HG02885 (cell line): ENCODE measurements at regions not wholly inside any gene's neighbourhood (a gene's known extent, or its start where the extent isn't known, plus 50 kb on each side); places are given as distances from the start of the nearest gene placed in this dataset.

Experiments used
- ATAC-seq: cut with Tn5 transposase; IDR thresholded peaks from one replicate; pipeline ENCODE4 v1.9.1; 2021; ENCODE audit warnings: mild to moderate bottlenecking; ENCODE audit not compliant: unreplicated experiment, poor library complexity

DNA sequence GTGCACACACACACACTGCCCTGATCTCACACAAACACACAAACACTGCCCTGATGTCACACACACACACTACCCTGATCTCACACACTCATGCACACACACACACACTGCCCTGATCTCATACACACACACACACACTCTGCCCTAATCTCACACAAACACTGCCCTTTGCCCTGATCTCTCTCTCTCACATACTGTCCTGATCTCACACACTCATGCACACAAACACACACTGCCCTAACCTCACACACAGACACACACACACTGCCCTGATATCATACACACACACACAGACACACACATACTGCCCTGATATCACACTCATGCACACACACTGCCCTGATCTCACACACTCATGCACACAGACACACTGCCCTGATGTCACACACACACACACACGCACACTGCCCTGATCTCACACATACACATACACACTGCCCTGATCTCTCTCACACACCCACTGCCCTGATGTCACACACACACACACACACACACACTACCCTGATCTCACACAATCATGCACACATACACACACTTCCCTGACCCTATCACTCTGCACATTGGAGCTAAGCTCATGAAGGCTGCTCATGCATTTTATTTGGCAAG is 97.6 kb upstream of the DIO3 start:
- ATAC-seq, result no peak

DNA sequence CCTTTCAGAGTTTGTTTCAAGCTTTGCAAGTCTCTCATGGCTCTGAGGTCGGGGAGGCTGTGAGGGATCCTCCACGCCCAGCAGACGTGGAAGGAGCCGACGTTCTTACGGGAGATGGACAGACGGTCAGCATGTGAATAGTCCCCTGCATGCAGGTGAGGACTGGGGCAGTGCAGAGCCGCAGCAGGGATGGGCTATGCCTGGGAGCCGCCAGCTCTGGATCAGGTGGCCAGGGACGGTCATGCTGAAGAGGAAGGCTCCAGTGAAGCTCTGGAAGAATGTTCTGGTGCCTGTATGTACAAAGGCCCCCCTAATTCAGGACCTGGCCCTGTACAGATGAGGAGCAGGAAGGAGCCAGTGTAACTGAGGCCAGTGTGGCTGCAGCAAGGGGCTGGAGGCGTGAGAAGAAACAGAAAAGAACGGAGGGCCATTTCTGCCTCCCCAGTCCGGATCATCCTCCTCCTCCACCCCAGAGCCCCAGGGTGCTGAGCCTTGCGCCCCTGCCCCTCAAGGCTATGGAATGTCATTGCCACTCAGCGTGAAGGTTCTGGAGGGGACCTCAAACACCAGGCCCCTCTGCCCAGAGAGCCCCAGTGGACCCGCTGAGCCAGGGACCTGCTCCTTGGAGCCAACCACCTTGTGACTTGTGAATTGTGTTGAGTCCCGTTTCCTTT is 96.8 kb upstream of the DIO3 start:
- no peak for ATAC-seq

DNA sequence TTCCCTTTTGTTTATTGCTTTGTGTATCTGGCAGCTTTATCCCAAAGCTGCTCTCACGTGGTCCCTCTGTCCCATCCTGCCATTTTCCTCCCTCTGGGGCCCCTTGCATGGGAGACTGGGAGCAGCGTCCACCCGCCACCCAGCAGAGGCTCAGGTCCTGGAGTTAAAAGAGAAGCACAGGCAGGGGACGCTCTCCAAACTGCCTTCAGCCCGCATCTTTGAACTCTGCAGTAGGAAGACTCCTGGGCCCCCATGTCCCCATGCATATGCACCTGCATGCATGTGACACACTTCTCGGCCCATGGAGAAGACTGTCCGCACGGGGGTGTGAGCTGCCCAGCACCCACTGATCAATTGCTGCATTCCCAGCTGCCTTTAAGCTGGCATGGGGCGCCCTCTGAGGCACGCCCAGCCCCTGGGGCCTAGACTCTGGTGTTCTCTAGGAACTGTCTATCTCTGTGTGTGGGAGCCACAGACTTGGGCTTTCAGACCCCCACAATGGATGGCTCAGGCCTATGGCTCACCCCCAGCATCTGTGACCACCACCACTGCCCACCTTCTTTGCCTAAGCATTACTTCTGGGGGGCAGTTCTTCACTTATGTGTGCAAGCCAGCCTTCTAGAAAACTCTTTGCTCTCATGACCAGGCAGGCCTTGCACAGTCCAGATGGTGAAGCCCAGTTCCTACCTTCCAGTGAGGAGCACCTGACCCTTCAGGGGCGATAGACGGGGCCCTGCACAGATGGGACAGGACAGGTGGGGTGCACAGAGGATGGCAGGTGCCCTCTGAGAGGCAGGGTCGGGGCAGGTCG is 96.1 kb upstream of the DIO3 start:
- ATAC-seq, result no peak

DNA sequence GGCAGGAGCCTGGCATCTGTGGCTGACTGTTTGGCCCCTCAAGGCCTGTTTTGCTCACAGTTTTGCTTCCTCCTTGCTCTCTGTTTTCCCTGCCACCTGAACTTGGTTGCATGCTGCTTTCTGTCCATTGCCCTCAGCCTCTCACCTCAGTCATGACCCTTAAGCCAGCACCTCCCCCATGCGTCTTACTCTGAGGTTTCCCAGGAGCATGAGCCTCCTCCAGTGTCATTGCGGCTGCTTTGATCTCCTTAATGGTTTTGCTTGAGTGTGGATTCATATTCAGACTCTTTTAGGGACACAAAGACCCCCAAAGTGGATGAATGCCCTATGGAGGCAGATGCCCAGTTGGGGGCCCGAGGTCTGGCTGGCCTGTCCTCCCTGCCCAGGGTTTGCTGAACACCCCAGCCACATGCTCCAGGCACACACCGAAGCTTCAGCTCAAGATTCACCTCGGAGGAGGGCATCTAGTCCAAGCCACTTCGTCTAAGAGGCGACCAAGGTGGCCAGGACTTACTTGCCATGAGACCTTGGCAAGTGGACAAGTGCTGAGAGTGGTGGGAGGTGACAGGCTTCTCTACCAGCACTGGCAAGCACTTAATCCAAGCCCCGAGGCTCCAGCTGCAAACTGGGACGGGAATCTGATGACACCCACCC is 95.4 kb upstream of the DIO3 start:
- ATAC-seq, result no peak

DNA sequence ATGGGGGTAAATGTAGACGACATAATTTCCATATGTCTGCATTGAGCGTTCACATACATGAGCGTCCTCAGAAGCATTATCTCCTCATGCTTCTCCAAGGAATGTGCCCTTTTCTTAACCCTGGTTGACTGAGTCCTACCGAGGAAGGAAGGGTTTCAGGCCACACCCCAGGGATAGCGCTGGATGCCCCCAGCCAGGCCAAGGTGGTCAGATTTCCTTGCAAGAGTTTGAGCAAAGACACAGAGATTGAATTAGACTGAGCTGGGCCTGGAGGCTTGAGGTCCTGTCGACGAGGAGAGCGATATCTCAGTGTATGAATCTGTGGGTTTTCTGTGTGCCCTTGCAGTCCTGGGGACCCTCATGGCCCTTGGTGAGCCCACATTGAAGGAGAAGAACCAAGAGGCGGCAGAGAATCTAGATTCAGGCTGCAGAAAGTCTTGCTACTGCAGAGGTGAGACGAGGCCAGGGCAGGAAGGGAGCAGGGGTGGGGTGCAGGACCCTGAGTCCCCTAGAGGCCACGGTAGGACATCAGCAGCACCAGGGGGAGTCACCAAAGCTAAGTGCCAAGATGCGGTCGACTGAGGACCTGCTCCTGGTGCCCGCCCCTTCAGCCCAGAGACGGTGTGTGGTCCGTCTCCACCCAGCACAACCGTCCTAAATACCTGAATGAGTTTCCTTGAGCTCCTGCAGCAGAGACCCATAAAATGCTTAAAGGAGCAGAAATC is 94.7 kb upstream of the DIO3 start:
- no peak for ATAC-seq

DNA sequence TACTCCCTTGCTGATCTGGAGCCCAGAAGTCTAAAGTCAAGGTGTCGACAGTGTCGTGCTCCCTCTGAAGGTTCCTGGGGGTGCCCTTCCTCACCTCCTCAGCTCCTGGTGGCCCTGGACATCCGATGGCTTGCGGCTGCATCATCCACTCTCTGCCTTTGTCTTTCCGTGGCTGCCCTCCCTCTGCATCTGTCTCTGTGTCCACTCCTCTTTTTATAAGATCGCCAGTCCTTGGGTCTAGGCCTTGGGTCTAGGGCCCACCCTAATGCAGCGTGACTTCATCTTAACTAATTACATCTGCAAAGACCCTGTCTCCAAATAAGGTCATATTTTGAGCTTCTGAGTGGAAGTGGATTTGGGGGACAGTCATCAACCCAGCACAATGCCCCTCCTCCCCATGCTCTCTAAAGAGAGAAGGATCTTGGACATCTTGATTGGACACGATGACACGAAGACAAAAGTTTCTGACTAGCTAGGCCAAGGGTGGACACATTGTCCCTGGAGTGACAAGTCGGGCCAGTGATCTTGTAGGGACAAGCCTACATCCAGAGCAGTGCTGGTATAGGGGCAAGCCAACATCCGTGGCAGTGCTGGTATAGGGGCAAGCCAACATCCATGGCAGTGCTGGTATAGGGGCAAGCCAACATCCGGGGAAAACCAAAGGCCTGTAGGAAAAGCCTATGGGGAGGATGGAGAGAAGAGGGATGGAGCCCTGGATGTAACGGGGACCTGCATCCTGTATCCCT is 93.9 kb upstream of the DIO3 start:
- no peak for ATAC-seq

DNA sequence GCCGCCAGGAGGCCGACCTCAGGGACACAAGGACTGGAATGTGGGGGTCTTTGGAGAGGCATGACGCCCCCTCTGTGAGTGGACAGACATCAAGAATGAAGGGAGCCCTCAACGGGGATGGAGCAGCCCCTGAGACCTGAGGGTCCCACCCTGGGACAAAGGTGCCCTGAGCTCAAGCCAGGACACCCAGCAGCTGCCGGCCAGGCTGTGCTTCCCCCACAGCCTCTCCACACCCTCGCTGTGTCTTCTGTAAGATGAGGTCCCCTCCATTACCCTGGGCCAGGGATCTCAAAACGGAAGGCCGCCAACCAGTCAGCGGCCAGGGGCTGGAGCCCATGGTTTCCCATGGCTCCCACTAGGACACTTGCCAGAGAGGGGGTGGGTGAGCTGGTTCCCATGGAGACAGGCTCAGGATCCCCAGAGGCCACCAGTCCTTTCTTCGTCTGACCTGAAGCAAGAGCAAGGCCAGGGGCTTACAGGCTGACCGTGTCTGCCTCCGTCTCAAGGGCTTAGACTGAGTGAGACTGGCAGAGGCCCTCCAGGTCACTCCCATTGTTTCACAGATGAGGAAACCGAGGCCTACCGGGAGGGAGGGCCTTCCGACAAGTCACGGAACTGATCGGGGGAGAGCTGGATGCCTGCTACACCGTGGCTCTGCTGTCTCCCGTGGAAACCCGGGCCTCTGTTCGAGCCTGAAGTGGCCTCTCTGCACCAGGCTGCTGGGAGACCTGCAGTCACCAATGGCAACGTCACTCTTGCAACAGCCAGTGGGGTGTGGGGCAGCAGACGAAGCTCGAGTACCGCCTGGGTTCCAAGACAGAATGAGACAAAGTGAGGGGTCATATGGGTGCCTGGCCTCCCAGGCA is 91.7 kb upstream of the DIO3 start:
- ATAC-seq, result no peak

DNA sequence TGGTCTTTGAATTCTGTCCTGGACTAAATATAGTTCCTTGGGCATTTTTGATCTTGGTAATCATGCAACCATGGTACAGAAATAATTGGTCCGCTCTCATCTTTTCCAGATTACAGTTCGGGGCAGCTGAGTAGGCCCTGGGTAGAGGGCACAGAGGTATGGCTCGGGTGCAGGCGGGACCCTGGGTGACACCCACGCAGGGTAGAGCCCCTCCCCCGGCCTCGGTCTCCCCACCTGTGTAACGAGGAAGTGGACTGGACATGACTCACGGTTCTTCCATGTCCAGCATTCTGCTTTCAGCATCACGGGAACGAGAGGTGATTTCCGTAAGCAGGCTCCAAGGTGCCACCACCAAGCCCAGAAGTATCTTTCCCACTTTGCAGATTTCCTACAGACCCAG is 91.0 kb upstream of the DIO3 start:
- ATAC-seq, result no peak

DNA sequence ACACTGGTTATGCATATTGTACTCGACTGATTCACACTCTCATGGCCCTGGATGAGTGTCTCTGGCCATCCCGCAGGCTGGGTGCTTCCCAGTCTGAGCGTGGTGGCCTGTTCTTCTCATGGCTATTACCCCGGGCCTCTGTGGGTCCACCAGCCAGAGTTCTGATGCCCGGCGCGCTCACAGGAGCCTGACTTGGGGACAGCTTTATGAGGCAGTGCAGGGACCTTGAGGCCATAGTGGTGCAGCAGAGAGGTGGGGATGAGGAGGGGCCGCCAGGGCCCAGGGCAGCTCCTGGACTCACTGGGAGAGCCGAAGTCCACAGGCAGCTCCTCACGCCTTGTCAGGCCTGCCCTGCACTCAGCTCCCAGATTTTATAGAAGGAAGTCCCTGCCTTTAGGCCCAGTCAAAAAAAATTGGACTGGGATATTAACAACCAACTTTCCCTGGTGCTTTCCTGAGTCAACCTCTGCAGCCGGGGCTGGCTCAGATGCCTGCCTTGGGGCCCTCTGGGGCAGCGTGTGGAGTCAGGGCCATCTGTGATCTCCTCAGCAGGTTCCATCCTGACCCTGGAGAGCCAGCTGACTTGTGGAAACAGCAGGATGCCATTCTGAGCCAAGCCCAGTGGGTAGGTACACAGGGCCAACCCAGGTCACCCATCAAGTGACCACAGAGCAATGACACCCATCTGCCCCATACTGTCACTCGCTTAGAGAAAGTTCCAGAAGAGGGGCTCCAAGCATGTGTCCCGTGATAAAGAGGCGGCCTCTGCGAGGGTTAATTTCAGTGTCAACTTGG is 89.4 kb upstream of the DIO3 start:
- ATAC-seq, result no peak

DNA sequence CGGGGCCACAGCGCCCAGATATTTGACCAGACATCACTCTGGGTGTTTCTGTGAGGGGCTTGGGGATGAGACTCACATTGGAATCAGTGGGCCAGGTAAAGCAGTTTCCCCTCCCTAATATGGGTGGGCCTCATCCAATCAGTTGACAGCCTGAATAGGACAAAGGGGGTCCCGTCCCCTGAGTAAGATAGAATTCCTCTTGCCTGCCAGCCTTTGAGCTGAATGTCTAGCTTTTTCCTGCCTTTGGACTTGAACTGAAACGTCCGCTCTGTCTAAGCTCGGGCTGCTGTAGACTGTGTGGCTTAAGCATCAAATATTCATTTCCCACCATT is 88.8 kb upstream of the DIO3 start:
- ATAC-seq, result no peak

DNA sequence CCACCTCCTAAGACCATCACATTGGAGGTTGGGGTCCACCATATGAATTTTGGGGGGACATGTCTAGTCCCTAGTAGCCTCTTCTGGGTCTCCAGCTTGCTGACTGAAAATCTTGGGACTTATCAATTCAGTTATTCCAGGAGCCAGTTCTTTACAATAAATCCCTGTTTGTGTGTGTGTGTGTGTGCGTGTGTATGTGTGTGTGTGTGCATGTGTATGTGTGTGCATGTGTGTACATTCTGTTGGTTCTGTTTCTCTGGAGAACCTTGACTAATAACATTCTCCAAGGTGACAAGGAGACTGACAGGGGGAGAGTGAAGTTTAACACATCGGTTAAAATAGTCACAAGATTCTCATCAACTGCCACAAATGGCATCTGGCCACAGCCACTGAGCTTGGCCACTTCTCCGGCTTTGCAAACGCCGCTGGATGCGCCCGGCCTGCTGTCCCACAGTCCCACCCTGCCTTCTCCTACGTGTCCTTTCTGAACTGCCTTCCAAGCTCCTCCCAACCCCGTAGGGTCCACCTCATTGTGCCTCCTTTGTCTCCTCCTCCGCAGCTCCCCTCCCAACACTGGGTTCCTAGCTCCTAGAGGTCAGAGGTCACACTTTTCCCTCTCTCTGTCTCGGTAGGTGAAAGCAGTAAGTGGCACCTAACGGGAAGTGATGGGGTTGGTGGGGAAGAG is 88.1 kb upstream of the DIO3 start:
- no peak for ATAC-seq

DNA sequence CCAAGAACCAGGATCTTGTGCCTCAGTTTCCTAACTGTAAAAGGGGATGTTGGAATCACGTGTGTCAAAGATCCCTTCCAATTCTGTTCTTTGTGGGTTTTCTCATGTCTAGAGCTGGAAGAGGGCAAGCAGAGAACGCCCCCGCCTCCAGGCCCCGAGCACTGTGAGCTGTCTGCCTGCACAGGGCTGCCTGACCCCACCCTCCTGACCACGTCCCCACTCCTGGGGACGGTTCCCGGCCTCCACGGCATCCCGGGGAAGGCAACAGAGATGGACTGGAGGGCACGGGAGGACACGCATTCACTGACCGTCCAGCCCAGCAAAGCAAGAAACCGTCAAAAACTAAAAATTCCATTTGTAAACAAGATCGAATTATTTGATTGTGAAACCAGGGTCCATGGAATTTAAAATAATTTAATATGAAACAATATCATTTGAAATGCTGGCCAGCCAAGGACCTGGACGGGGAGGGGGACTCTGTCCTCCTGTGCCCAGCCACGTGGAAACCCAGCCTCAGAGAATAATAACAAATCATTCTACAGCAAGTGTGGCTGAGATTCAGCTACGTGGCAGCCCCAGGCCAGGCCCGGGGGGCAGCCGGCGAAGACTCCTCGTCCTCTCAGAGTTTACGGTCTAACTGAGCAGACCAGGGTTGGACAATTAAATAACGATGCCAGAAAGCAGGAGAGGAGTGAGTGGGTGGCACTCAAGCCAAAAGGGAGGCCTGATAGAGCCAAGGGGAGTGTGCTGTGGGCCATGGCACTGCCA is 87.3 kb upstream of the DIO3 start:
- no peak for ATAC-seq

DNA sequence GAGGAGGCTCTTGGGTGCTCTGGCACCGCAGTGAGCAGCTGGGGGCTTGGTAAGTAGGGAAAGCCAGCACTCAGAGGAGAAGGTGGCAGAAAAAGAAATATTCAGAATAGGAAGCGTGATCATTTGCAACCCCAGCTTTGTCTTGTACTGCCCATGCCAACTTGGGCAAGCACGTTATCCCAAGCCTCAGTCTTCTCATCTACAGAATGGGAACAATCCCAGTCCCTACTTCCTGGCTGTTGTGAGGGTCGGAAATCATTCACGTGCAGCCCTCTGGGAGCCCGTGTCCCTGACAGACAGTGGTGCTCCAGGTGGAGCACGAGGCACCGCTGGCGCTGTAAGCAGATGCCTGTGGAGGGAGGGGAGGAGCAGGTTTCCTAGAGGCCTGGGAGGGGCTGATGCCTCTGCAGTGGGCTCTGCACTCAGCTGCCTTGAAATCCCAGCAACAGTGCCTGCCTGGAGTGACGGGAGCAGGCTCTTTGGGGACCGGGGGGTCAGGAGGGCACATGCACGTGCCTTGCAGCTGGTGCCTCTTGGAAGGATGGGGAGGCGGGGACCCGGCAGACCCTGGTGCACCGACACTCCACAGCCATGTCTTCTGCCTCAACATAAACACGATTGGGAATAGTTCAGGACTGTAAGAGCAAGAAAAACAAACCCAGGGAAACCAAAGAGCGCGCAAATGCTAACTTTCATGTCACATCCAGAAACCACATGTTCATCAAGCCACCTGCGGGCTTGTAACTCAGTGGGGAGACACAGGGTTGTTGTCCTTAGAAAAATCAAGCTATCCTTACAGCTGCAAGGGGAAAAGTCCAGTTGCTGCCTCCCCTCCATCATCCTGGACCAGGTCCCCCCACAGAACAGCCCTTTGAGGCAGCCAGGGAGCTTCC is 86.5 kb upstream of the DIO3 start:
- ATAC-seq, result no peak

DNA sequence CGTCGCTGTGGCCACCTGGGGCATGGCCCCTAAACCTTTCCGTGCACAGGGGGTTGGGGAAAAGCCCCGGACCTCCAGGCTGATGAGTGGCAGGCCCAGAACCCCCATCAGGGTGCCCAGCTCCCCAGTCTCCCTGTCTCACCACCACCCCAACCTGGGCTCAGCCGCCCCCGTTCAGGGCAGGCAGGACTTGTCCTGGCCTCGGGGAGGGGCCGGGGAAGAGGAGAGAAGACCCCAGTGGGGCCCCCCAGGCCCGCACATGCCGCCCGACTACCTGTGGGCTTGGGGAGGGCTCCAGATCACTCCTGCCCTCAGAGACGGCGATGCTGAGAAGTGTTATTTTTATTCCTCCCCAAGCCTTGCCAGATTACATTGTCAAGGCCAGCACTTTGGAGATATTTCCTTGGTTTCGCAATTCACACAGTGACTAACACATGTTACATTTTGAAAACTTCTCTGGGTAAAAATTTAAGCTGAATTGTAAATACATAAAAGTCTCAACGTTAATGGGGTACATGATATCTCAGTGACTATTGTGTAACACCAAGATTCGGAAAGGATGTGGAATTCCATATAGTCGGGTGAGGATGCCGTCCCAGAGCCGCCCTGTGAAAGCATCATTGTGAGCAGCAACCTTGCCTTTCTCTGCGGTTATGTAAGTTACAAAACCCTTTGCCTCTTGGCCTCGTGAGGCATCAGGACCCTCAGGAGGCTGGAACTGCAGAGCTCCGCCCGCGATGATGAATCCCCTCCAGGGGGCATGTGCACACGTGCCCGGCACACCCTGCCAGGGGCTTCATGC is 85.6 kb upstream of the DIO3 start:
- ATAC-seq, result no peak

DNA sequence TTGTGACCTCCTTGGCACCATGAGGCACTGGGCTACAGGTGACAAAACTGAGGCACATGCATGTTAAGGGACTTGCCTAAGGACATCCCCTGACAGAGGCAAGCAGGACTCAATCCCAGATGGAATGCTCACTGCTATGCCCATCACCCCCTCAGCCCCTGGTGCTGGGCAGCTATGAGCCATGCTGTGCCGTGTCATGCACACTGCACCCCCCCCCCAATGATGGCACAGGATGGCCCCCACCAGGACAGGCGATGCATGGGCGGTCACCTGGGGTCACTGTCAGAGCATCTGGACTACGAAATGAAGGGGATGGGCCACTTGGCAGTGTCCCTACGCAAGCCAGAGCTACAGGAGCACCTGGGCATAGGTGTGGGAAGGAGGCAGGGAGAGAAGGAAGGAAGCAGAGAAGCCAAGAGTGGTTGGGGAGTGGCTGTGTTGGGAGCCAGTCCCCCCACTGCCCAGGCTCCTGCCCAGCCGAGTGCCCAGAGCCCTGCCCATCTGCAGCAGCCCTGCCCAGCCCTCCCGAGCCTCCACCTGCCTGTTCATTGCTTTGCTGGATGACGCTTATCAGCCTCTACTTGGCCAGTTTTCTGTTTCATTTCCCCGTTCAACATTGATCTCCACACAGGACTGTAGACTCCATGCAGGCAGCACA is 84.9 kb upstream of the DIO3 start:
- no peak for ATAC-seq
